HepG2 (cell line): ENCODE measurements at regions not wholly inside any gene's neighbourhood (a gene's known extent, or its start where the extent isn't known, plus 50 kb on each side); places are given as distances from the start of the nearest gene placed in this dataset.

Experiments used
- ATAC-seq: fragments of 200-7000 bp; cut with Tn5 transposase; 3 replicates; pipeline ENCODE4 v1.9.1; 2020; ENCODE audit warnings: mild to moderate bottlenecking, moderate library complexity
- BruUV-seq: library from RNA; stranded (reverse); fragments of 400-500 nt; replicated peaks from 2 replicates; lab custom pipeline; 2021; lab: Mats Ljungman, UMichigan
- CTCF ChIA-PET: fragments of 300-600 bp; formaldehyde crosslinking; extraction: SDS; loops from one replicate; lab custom pipeline; 2021; ENCODE audit warnings: low total read pairs, inconsistent platforms, low intra/inter-chr PET ratio; lab: Yijun Ruan, JAX
- POLR2A ChIA-PET: fragments of 350-600 bp; sonication (Branson Sonifier 250); formaldehyde crosslinking; loops from one replicate; lab custom pipeline; 2020; ENCODE audit warnings: antibody characterized with exemption, inconsistent platforms; lab: Yijun Ruan, JAX
- DNase-seq: peaks from one replicate; pipeline ENCODE4 v3.0.0-alpha.2; 2015; ENCODE audit warnings: low spot score
- FAIRE-seq: peaks from 3 replicates; lab custom pipeline; 2011; peaks lifted over from hg19 to GRCh38; lab: Jason Lieb, UNC
- H2AFZ ChIP-seq: one replicate; pipeline ENCODE4 v1.6.1; 2011; ENCODE audit warnings: low read length, inconsistent platforms
- H3K27ac ChIP-seq: fragments of 300-600 bp; 3 replicates; pipeline ENCODE4 v1.8.0; 2011; ENCODE audit warnings: mixed run types, mild to moderate bottlenecking, mixed read lengths, low read length, inconsistent platforms; ENCODE audit not compliant: insufficient read depth; ENCODE audit errors: extremely low read length
- H3K27me3 ChIP-seq, 2 experiments: fragments of 200-600 bp in 1 of 2; 2 replicates in 1 of 2; 3 replicates in 1 of 2; pipeline versions ENCODE4 v1.6.0 to v1.8.0; 2011; ENCODE audit warnings: low read length in 2 of 2, mild to moderate bottlenecking in 2 of 2, moderate library complexity in 2 of 2, inconsistent platforms in 1 of 2; ENCODE audit not compliant: insufficient read depth in 2 of 2, control insufficient read depth in 1 of 2
- H3K36me3 ChIP-seq, 2 experiments: fragments of 200-600 bp in 1 of 2; replicated peaks in 1 of 2; 2 replicates in 1 of 2; 3 replicates in 1 of 2; pipeline versions ENCODE4 v1.5.1 to v1.8.0; 2011; ENCODE audit warnings: low read length in 2 of 2, inconsistent platforms in 1 of 2; ENCODE audit not compliant: insufficient read depth in 2 of 2, control insufficient read depth in 1 of 2
- H3K4me1 ChIP-seq: 2 replicates; pipeline ENCODE4 v1.5.1; 2012; ENCODE audit warnings: low read length, inconsistent platforms; ENCODE audit not compliant: insufficient read depth
- H3K4me2 ChIP-seq: 2 replicates; pipeline ENCODE4 v1.6.0; 2011; ENCODE audit warnings: low read depth, low read length, inconsistent platforms
- H3K4me3 ChIP-seq, 3 experiments: fragments of 200-600 bp in 1 of 3; sonication (generic), shearing (Covaris generic) in 1 of 3; replicated peaks in 1 of 3; 2 replicates each; pipeline ENCODE4 v1.5.1; 2011 to 2016; ENCODE audit warnings: low read length in 3 of 3, inconsistent platforms in 2 of 3, low read depth in 2 of 3, mild to moderate bottlenecking in 2 of 3, control low read depth in 1 of 3, mixed read lengths in 1 of 3; ENCODE audit not compliant: insufficient read depth in 1 of 3
- H3K79me2 ChIP-seq: one replicate; pipeline ENCODE4 v1.6.1; 2011; ENCODE audit warnings: low read length, inconsistent platforms; ENCODE audit not compliant: insufficient read depth
- H3K9ac ChIP-seq: 2 replicates; pipeline ENCODE4 v1.6.0; 2011; ENCODE audit warnings: mild to moderate bottlenecking, low read depth, low read length, inconsistent platforms; ENCODE audit not compliant: insufficient read depth
- H3K9me3 ChIP-seq: 2 replicates; pipeline ENCODE4 v1.5.1; 2012; ENCODE audit warnings: mild to moderate bottlenecking, low read length
- H4K20me1 ChIP-seq: 2 replicates; pipeline ENCODE4 v1.6.0; 2011; ENCODE audit warnings: inconsistent platforms, mild to moderate bottlenecking, low read length, moderate library complexity; ENCODE audit not compliant: insufficient read depth
- ATAD3A ChIP-seq: sonication (generic); formaldehyde crosslinking; IDR thresholded peaks from 2 replicates; pipeline ENCODE4 v1.4.0; 2020; ENCODE audit warnings: missing genetic modification reagents
- HDAC6 ChIP-seq: fragments of 200-600 bp; sonication (generic); IDR thresholded peaks from 2 replicates; pipeline ENCODE4 v1.7.0; 2017; ENCODE audit warnings: mild to moderate bottlenecking, antibody characterized with exemption, low read length, low read depth
- PHF21A ChIP-seq: sonication (generic); formaldehyde crosslinking; IDR thresholded peaks from 2 replicates; pipeline ENCODE4 v1.5.0; 2020; ENCODE audit warnings: mild to moderate bottlenecking, missing genetic modification reagents
- PHF8 ChIP-seq: sonication (generic); formaldehyde crosslinking; IDR thresholded peaks from 2 replicates; pipeline ENCODE4 v1.5.0; 2020; ENCODE audit warnings: missing genetic modification reagents
- POLR2G ChIP-seq: fragments of 200-400 bp; formaldehyde crosslinking; IDR thresholded peaks from 2 replicates; pipeline ENCODE4 v1.6.1; 2018; ENCODE audit warnings: mild to moderate bottlenecking, low read depth, low read length, moderate library complexity
- PRMT3 ChIP-seq: sonication (generic); formaldehyde crosslinking; IDR thresholded peaks from 2 replicates; pipeline ENCODE4 v1.8.1; 2022; ENCODE audit warnings: low read depth, mild to moderate bottlenecking, moderate library complexity, missing genetic modification reagents, borderline replicate concordance
- TBX3 ChIP-seq: fragments of 450-650 bp; IDR thresholded peaks from 2 replicates; pipeline ENCODE4 v1.6.1; 2017; ENCODE audit warnings: antibody characterized with exemption, mild to moderate bottlenecking, inconsistent platforms, borderline replicate concordance
- ZBTB8A ChIP-seq: sonication (generic); formaldehyde crosslinking; IDR thresholded peaks from 2 replicates; pipeline ENCODE4 v1.4.0; 2020; ENCODE audit warnings: mild to moderate bottlenecking, low read depth, missing genetic modification reagents, borderline replicate concordance
- ZNF432 ChIP-seq: sonication (generic); formaldehyde crosslinking; IDR thresholded peaks from 2 replicates; pipeline ENCODE4 v1.5.0; 2020; ENCODE audit warnings: missing genetic modification reagents, mild to moderate bottlenecking, borderline replicate concordance
- ZNF703 ChIP-seq: sonication (generic); formaldehyde crosslinking; IDR thresholded peaks from 2 replicates; pipeline ENCODE4 v1.5.1; 2020; ENCODE audit warnings: missing genetic modification reagents, mild to moderate bottlenecking, moderate library complexity, borderline replicate concordance
- ZNF720 ChIP-seq: sonication (generic); formaldehyde crosslinking; IDR thresholded peaks from 2 replicates; pipeline ENCODE4 v1.4.0; 2020; ENCODE audit warnings: missing genetic modification reagents
- ZNF766 ChIP-seq: sonication (generic); formaldehyde crosslinking; IDR thresholded peaks from 2 replicates; pipeline ENCODE4 v1.5.0; 2020; ENCODE audit warnings: missing genetic modification reagents, borderline replicate concordance
- WGBS: methylation state at CpG from one replicate; pipeline ENCODE4 v1.1.6; 2017; ENCODE audit warnings: low lambda C conversion rate; 5-methylcytosine and 5-hydroxymethylcytosine counted together
- in situ Hi-C: cut with HindIII; loops from 2 replicates; pipeline ENCODE4 v1.10.0; 2017; ENCODE audit warnings: low pct_unique_long_range_greater_than_20kb; ENCODE audit not compliant: extremely low pct_ligation_motif_present
- intact Hi-C: fragments of 100-400 bp; cut with micrococcal nuclease; formaldehyde crosslinking; loops from one replicate; pipeline ENCODE4 v1.10.0; 2022; ENCODE audit not compliant: unreplicated experiment
- TF ChIP-seq, protein P1 (sequence below): IDR thresholded peaks from 2 replicates; pipeline ENCODE4 v1.6.1; 2016; ENCODE audit warnings: low read depth, borderline replicate concordance
- TF ChIP-seq, protein P2 (sequence below): sonication (generic); formaldehyde crosslinking; IDR thresholded peaks from 2 replicates; pipeline ENCODE4 v1.9.0; 2021; ENCODE audit warnings: missing genetic modification reagents, borderline replicate concordance
- TF ChIP-seq, protein P3 (sequence below), 2 experiments: fragments of 450-650 bp in 1 of 2; sonication (generic) in 1 of 2; formaldehyde crosslinking; IDR thresholded peaks; 2 replicates each; pipeline versions ENCODE4 v1.5.0 to v1.8.0; 2020 to 2022; ENCODE audit warnings: mild to moderate bottlenecking in 1 of 2, missing genetic modification reagents in 1 of 2
- TF ChIP-seq, protein P4 (sequence below): sonication (generic); formaldehyde crosslinking; IDR thresholded peaks from 2 replicates; pipeline ENCODE4 v1.4.0; 2020; ENCODE audit warnings: missing genetic modification reagents, mild to moderate bottlenecking, borderline replicate concordance

DNA sequence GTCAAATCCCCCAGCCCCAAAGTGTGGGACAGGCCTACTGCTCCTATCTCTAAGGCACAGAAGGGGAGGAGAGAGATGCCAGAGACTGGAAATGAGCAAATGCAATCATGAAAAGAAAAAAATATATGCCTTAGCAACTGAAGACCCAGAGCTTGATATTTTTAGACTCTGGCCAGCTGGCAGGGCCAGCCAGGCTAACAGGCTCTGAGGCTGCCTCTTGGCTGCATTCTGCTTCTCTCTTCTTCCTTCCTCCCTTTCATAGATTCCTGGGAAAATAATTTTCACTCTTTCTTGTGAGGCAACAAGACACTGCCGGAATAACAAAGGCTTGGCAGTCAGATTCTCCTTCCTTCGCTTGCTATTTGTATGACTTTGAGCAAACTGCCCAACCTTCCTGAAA lies 209.1 kb downstream of the RAD51AP2 start:
- 100% methylated on average over 2 of the region's 2 CpGs for WGBS
- in situ Hi-C loops (loop anchor here (5.0 to 25.0 kb wide), 2 partner anchors 353 to 537 kb away; no protein-coding TSS in a partner anchor), intact Hi-C loops (loop anchor here (1.0 to 5.0 kb wide), 4 partner anchors 137 to 536 kb away; no protein-coding TSS in a partner anchor)
- BruUV-seq: no TSS peak
- Histone ChIP-seq H3K9me3 (no peaks in the 10 kb centered on the region), H3K36me3 (no peaks in the 10 kb centered on the region), H3K4me1 (peaks cover 26% of the 10 kb centered on the region), H3K4me2 (no peak overlapping the region), H3K9ac (no peak overlapping the region), H3K4me3 (no peak overlapping the region), H3K79me2 (no peaks in the 10 kb centered on the region), H3K27me3 (no peaks in the 10 kb centered on the region; a peak in 1 of 5 replicates), H4K20me1 (no peaks in the 10 kb centered on the region), H2AFZ (no peak overlapping the region), H3K27ac (no peak overlapping the region)
- ATAC-seq (no peak), FAIRE-seq (no peak), DNase-seq (no peak)
- CTCF ChIA-PET: interaction anchor here (2.3 kb wide), 1 partner anchor 536 kb away, joined by 18 read pairs; no protein-coding TSS in a partner anchor
- POLR2A ChIA-PET: no interaction called here
- no peak for TF ChIP-seq PHF21A
- TF ChIP-seq ZBTB8A (CRISPR knock-in tag): no peak
- TF ChIP-seq ZNF720: no peak
- TF ChIP-seq, protein P1, sequence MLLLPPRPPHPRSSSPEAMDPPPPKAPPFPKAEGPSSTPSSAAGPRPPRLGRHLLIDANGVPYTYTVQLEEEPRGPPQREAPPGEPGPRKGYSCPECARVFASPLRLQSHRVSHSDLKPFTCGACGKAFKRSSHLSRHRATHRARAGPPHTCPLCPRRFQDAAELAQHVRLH (CRISPR knock-in tag): no peak
- TF ChIP-seq ZNF703 (CRISPR knock-in tag): no peak
- no peak for TF ChIP-seq TBX3
- no peak for TF ChIP-seq ATAD3A (CRISPR knock-in tag)
- TF ChIP-seq, protein P2, sequence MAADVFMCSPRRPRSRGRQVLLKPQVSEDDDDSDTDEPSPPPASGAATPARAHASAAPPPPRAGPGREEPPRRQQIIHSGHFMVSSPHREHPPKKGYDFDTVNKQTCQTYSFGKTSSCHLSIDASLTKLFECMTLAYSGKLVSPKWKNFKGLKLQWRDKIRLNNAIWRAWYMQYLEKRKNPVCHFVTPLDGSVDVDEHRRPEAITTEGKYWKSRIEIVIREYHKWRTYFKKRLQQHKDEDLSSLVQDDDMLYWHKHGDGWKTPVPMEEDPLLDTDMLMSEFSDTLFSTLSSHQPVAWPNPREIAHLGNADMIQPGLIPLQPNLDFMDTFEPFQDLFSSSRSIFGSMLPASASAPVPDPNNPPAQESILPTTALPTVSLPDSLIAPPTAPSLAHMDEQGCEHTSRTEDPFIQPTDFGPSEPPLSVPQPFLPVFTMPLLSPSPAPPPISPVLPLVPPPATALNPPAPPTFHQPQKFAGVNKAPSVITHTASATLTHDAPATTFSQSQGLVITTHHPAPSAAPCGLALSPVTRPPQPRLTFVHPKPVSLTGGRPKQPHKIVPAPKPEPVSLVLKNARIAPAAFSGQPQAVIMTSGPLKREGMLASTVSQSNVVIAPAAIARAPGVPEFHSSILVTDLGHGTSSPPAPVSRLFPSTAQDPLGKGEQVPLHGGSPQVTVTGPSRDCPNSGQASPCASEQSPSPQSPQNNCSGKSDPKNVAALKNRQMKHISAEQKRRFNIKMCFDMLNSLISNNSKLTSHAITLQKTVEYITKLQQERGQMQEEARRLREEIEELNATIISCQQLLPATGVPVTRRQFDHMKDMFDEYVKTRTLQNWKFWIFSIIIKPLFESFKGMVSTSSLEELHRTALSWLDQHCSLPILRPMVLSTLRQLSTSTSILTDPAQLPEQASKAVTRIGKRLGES (CRISPR knock-in tag): no peak
- no peak for TF ChIP-seq POLR2G
- no peak for TF ChIP-seq HDAC6
- TF ChIP-seq, protein P3, sequence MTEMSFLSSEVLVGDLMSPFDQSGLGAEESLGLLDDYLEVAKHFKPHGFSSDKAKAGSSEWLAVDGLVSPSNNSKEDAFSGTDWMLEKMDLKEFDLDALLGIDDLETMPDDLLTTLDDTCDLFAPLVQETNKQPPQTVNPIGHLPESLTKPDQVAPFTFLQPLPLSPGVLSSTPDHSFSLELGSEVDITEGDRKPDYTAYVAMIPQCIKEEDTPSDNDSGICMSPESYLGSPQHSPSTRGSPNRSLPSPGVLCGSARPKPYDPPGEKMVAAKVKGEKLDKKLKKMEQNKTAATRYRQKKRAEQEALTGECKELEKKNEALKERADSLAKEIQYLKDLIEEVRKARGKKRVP (CRISPR knock-in tag; IDR thresholded peaks at IDR 0.05): no peak
- no peak for TF ChIP-seq ZNF432 (CRISPR knock-in tag)
- TF ChIP-seq ZNF766 (CRISPR knock-in tag): no peak
- no peak for TF ChIP-seq PHF8 (CRISPR knock-in tag)
- TF ChIP-seq, protein P4, sequence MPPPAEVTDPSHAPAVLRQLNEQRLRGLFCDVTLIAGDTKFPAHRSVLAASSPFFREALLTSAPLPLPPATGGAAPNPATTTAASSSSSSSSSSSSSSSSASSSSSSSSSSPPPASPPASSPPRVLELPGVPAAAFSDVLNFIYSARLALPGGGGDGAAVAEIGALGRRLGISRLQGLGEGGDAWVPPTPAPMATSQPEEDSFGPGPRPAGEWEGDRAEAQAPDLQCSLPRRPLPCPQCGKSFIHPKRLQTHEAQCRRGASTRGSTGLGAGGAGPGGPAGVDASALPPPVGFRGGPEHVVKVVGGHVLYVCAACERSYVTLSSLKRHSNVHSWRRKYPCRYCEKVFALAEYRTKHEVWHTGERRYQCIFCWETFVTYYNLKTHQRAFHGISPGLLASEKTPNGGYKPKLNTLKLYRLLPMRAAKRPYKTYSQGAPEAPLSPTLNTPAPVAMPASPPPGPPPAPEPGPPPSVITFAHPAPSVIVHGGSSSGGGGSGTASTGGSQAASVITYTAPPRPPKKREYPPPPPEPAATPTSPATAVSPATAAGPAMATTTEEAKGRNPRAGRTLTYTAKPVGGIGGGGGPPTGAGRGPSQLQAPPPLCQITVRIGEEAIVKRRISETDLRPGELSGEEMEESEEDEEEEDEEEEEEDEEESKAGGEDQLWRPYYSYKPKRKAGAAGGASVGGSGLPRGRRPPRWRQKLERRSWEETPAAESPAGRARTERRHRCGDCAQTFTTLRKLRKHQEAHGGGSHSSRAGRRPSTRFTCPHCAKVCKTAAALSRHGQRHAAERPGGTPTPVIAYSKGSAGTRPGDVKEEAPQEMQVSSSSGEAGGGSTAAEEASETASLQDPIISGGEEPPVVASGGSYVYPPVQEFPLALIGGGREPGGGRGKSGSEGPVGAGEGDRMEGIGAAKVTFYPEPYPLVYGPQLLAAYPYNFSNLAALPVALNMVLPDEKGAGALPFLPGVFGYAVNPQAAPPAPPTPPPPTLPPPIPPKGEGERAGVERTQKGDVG (CRISPR knock-in tag): no peak
- no peak for TF ChIP-seq PRMT3 (CRISPR knock-in tag)
